ENCODE measurements at regions not wholly inside any gene's neighbourhood (a gene's known extent, or its start where the extent isn't known, plus 50 kb on each side); places are given as distances from the start of the nearest gene placed in this dataset.

DNA sequence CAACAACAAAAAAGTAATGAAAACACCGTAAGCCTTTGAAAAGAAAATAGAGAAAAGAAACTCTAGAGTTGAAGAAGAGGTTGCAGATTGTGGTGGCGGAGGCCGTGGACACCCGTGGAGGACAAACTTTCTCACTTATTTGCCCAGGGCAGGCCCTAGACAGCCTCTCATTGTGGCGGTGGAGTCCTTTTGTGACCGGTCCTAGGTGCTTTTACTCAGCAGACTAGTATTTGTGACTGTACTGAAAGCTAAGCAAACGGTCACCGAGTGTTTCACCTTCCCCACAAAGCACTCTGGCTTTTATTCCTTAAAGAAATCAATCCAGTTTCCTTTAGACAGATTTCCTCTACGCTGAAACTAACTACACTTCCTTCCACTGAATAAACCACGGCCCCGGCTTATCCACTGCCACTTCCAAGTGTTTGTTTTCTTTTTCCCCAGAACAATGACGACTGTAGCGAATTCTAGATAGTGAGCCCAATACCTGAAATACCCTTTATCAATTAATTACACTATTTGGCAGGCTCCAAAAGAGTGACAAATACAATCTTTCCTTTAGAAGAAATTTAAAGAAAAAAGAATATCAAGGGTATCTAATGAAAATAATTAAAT, 210.2 kb upstream of the TARS1 start:
- TF ChIP-seq EP300 (IDR thresholded peaks at IDR 0.05; ENCODE audit: borderline replicate concordance) = no peak
- TF ChIP-seq, protein P1, sequence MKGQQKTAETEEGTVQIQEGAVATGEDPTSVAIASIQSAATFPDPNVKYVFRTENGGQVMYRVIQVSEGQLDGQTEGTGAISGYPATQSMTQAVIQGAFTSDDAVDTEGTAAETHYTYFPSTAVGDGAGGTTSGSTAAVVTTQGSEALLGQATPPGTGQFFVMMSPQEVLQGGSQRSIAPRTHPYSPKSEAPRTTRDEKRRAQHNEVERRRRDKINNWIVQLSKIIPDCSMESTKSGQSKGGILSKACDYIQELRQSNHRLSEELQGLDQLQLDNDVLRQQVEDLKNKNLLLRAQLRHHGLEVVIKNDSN (IDR thresholded peaks at IDR 0.05) = no peak
- no peak for TF ChIP-seq TAF1 (IDR thresholded peaks at IDR 0.05; ENCODE audit: low read depth)
- TF ChIP-seq, protein P2, sequence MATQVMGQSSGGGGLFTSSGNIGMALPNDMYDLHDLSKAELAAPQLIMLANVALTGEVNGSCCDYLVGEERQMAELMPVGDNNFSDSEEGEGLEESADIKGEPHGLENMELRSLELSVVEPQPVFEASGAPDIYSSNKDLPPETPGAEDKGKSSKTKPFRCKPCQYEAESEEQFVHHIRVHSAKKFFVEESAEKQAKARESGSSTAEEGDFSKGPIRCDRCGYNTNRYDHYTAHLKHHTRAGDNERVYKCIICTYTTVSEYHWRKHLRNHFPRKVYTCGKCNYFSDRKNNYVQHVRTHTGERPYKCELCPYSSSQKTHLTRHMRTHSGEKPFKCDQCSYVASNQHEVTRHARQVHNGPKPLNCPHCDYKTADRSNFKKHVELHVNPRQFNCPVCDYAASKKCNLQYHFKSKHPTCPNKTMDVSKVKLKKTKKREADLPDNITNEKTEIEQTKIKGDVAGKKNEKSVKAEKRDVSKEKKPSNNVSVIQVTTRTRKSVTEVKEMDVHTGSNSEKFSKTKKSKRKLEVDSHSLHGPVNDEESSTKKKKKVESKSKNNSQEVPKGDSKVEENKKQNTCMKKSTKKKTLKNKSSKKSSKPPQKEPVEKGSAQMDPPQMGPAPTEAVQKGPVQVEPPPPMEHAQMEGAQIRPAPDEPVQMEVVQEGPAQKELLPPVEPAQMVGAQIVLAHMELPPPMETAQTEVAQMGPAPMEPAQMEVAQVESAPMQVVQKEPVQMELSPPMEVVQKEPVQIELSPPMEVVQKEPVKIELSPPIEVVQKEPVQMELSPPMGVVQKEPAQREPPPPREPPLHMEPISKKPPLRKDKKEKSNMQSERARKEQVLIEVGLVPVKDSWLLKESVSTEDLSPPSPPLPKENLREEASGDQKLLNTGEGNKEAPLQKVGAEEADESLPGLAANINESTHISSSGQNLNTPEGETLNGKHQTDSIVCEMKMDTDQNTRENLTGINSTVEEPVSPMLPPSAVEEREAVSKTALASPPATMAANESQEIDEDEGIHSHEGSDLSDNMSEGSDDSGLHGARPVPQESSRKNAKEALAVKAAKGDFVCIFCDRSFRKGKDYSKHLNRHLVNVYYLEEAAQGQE (IDR thresholded peaks at IDR 0.05; ENCODE audit: low read depth) = no peak
- no peak for TF ChIP-seq ZBTB7A (IDR thresholded peaks at IDR 0.05; ENCODE audit: low read depth)
- no peak for TF ChIP-seq EGR1 (IDR thresholded peaks at IDR 0.05)
- no peak for TF ChIP-seq RAD21 (IDR thresholded peaks at IDR 0.05; ENCODE audit: low read depth)
- TF ChIP-seq FOXM1 (IDR thresholded peaks at IDR 0.05; ENCODE audit: borderline replicate concordance, low read depth) = no peak
- no peak for TF ChIP-seq CEBPB (IDR thresholded peaks at IDR 0.05)
